ENCODE measurements at regions not wholly inside any gene's neighbourhood (a gene's known extent, or its start where the extent isn't known, plus 50 kb on each side); places are given as distances from the start of the nearest gene placed in this dataset.

DNA sequence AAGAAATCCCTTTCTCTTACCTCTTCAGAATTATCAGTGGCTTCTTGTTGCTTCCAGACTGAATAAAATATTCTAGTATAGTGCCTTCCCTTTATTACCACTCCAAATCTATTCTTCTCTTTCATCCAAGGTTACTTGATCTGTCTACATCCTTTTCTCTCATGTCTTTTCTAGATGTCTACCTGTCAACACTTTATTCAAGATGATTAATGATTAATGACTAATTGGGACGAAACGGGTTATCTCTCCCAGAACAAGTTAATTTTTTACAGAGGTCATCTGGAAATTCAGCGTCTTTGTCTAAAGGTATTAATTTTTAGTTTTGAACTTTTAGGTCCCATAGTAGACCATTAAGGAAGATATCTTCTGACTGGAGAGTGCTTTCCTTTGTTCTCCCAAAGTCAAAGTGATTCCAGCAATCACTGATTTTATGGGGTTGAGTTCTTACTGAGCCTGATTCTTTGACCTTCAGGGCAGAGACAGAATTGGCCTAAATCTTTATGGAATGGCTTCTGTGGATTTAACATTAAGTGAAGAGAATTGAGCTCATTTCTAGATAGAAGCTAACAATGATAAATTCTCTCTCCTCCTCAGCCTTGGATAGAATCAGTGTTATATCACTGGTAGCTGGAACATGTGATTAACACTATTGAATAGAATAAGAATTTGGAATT, 335.4 kb upstream of the TEX13C start:
- TF ChIP-seq, protein P1, sequence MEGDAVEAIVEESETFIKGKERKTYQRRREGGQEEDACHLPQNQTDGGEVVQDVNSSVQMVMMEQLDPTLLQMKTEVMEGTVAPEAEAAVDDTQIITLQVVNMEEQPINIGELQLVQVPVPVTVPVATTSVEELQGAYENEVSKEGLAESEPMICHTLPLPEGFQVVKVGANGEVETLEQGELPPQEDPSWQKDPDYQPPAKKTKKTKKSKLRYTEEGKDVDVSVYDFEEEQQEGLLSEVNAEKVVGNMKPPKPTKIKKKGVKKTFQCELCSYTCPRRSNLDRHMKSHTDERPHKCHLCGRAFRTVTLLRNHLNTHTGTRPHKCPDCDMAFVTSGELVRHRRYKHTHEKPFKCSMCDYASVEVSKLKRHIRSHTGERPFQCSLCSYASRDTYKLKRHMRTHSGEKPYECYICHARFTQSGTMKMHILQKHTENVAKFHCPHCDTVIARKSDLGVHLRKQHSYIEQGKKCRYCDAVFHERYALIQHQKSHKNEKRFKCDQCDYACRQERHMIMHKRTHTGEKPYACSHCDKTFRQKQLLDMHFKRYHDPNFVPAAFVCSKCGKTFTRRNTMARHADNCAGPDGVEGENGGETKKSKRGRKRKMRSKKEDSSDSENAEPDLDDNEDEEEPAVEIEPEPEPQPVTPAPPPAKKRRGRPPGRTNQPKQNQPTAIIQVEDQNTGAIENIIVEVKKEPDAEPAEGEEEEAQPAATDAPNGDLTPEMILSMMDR (IDR thresholded peaks at IDR 0.05 in 8 of 11, conservative IDR thresholded peaks at IDR 0.05 in 3 of 11): no peak
- TF ChIP-seq POLR2A (IDR thresholded peaks at IDR 0.05): no peak
